Hematopoietic multipotent progenitor cell treated with erythropoietin and hydrocortisone succinate and interleukin-3 and kit ligand, for 4 days (in vitro differentiated cells): ENCODE measurements at regions not wholly inside any gene's neighbourhood (a gene's known extent, or its start where the extent isn't known, plus 50 kb on each side); places are given as distances from the start of the nearest gene placed in this dataset.
"Not testable (repeated sequence)": the region's sequence is repeated elsewhere in the genome, so short reads cannot be mapped to it uniquely, and the experiment has no call there.

Source experiments
- DNase-seq: peaks from one replicate; pipeline ENCODE4 v3.0.0-alpha.2; 2015

- no peak for DNase-seq
Measured at GRCh38 chr1:4121834-4122512, 221.9 kb upstream of the C1orf174 start.

- no peak for DNase-seq
Measured at GRCh38 chr1:4122513-4123160, 222.6 kb upstream of the C1orf174 start.

DNA sequence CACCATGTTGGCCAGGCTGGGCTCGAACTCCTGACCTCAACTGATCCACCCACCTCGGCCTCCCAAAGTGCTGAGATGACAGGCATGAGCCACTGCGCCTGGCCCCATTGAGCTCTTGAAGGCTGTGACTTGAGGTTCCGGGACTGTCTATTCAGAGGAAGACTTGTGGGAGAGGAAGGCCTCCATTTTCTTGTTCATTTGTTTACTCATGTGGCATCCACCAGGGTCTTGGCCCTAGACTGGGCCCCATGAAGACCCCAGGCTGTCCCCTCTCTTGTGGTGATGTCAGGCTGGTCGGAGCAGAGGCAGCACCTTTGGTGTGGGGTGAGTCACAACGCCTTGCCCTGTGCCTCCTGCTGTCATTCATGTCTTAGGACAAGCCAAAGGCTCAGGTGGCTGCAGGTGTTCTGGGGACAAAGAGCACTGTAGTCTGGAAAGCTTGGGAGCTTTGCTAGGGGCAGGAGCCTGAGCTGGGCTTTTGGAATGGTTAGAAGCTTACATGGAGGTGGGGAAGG lies 224.6 kb upstream of the C1orf174 start:
- no peak for DNase-seq

GRCh38 chr1:4126251-4126650 lies 226.2 kb upstream of the C1orf174 start:
- no peak for DNase-seq

GRCh38 chr1:4126731-4127591 lies 226.9 kb upstream of the C1orf174 start:
- no peak for DNase-seq

GRCh38 chr1:4127592-4128140 lies 227.6 kb upstream of the C1orf174 start:
- no peak for DNase-seq

GRCh38 chr1:4128616-4129015 lies 228.5 kb upstream of the C1orf174 start:
- DNase-seq: no peak

DNA sequence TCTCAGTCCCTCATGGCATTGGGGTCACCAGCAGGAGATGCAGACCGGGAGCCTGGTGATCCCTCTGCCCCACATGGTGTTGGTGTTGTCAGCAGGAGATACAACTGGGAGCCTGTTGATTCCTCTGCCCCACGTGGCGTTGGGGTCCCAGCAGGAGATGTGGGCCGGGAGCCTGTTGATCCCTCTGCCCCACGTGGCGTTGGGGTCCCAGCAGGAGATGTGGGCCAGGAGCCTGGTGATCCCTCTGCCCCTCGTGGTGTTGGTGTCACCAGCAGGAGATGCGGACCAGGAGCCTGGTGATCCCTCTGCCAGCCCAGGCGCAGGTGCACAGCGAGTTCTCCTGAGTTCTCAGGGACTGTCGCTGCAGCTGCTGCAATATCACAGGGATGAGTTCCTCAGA lies 229.6 kb upstream of the C1orf174 start:
- no peak for DNase-seq

DNA sequence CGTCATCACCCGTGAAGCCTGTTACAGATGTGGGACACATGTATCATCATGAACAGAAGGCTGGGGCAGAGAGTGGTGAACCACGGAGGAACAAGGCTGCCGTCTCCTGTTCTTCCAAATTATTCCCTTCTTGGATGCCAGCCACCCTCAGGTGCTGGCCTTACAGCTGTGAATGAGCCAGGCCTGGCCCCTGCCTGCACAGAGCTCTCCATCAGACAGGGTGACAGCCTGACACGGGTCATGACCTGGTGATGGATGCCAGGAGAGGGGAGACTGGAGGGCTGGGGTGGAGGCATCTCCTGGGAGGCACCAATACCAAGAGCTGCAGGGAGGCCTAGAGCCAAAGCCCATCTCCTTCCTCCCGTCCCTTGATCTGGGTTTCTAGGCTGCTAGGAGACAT lies 230.0 kb upstream of the C1orf174 start:
- DNase-seq: no peak

GRCh38 chr1:4131734-4132133 lies 231.7 kb upstream of the C1orf174 start:
- DNase-seq: no peak

GRCh38 chr1:4132352-4133296 lies 232.6 kb upstream of the C1orf174 start:
- no peak for DNase-seq

DNA sequence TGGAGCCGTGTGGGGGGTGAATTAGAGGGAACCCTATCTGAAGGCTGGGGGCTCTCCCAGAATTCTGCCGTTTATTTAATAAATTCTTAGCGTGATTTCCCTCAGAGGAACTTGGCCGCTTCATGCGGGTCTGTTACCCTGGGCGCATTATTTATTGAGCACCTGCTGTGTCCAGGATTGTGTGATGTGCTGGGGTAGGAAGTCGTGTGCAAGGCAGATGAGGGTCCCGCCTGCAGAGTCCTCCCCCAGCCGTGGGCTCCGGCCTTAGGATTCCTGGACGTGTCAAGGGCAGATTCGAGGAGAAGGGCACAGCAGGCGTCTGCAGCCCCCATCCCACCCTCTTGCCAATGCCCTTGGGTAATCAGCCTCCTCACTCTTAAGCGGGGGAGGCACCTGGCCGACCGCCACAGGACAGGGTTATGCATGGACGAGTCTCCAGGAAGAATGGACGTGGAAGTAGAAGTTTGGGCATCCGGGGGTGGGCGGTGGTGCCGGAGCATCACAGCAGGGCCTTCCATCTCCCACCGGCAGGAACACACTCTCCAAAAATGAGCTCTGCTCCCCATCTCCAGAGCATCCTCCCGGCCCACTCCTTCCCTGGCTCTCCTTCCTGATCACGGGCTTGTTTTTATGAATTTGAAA lies 233.3 kb upstream of the C1orf174 start:
- DNase-seq: no peak

- DNase-seq: no peak
Measured at GRCh38 chr1:4133939-4134321, 233.9 kb upstream of the C1orf174 start.

DNA sequence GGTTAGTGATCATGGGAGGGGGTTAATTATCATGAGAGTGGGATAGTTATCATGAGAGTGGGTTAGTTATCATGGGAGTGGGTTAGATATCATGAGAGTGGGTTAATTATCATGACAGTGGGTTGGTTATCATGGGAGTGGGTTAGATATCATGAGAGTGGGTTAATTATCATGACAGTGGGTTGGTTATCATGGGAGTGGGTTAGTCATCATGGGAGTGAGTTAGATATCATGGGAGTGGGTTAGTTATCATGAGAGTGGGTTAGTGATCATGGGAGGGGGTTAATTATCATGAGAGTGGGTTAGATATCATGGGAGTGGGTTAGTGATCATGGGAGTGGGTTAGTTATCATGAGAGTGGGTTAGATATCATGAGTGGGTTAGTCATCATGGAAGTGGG lies 235.8 kb upstream of the C1orf174 start:
- not testable (repeated sequence) for DNase-seq

- DNase-seq: no peak
Measured at GRCh38 chr1:4137621-4138415, 237.7 kb upstream of the C1orf174 start.

GRCh38 chr1:4139646-4140045 lies 239.6 kb upstream of the C1orf174 start:
- DNase-seq: no peak

DNA sequence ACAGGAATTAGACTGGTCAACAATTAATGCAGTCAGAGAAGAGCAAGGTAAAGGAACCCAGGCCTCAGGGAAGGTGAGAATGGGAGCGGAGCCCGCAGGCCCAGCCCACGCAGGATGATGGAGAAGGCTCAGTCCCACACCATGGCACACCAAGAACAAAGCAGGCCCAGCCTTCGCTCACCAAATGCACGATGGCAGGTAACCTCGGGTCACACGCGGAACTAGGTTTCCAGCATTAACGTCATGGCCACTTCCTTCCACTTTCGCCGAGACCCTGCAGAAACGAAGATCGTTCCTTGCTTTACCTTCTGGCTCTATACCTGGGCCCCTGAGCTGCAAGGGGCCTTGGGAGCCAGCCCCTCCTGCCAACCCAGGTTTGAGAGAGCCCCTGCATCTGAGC lies 240.2 kb upstream of the C1orf174 start:
- no peak for DNase-seq

DNA sequence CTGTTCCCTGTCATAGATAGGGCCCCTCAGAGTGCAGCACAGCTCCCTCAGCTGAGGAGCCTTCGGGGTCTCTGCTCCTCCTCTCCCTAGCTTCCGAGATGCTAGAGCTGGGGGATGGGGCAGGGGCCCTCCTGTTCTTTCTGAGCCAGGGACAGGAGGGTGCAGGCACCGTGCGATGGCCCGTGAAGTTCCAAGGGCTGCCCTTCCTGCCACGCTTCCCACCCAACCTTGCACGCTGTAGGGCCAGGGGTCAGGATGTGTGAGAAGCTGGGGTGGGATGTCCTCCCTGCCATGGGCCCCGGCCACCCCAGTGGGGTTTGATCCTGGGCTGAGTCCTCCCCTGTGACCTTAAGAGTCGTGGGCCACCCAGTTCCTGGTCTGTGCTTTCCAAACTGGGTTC lies 240.7 kb upstream of the C1orf174 start:
- DNase-seq: no peak

GRCh38 chr1:4144349-4144971 lies 244.4 kb upstream of the C1orf174 start:
- no peak for DNase-seq

GRCh38 chr1:4146101-4146500 lies 246.0 kb upstream of the C1orf174 start:
- no peak for DNase-seq
